Astrocyte (in vitro differentiated cells and primary cell): ENCODE measurements at regions not wholly inside any gene's neighbourhood (a gene's known extent, or its start where the extent isn't known, plus 50 kb on each side); places are given as distances from the start of the nearest gene placed in this dataset.
A peak's percentile ranks its signal among the peaks of the same experiment; 100 is the strongest.

Experiments used
- DNase-seq: peaks from one replicate; pipeline ENCODE4 v3.0.0-alpha.2; 2010; ENCODE audit warnings: low read depth
- FAIRE-seq: peaks from 2 replicates; lab custom pipeline; 2011; peaks lifted over from hg19 to GRCh38; lab: Jason Lieb, UNC
- H2AFZ ChIP-seq: 2 replicates; pipeline ENCODE4 v1.6.0; 2012; ENCODE audit warnings: low read depth, low read length, inconsistent platforms
- H3K27ac ChIP-seq: 2 replicates; pipeline ENCODE4 v1.5.1; 2011; ENCODE audit warnings: low read depth, low read length, inconsistent platforms
- H3K27me3 ChIP-seq: 2 replicates; pipeline ENCODE4 v1.6.0; 2011; ENCODE audit warnings: low read length, inconsistent platforms; ENCODE audit not compliant: insufficient read depth
- H3K36me3 ChIP-seq: 2 replicates; pipeline ENCODE4 v1.5.1; 2011; ENCODE audit warnings: low read length, inconsistent platforms; ENCODE audit not compliant: insufficient read depth
- H3K4me1 ChIP-seq: 2 replicates; pipeline ENCODE4 v1.5.1; 2011; ENCODE audit warnings: low read length, inconsistent platforms; ENCODE audit not compliant: insufficient read depth
- H3K4me2 ChIP-seq: 2 replicates; pipeline ENCODE4 v1.6.0; 2012; ENCODE audit warnings: low read length, inconsistent platforms
- H3K4me3 ChIP-seq: 2 replicates; pipeline ENCODE4 v1.5.1; 2011; ENCODE audit warnings: low read depth, mild to moderate bottlenecking, low read length, inconsistent platforms; ENCODE audit not compliant: insufficient read depth
- H3K79me2 ChIP-seq: 2 replicates; pipeline ENCODE4 v1.6.0; 2012; ENCODE audit warnings: mild to moderate bottlenecking, low read length, inconsistent platforms; ENCODE audit not compliant: insufficient read depth
- H3K9ac ChIP-seq: 2 replicates; pipeline ENCODE4 v1.6.0; 2012; ENCODE audit warnings: mild to moderate bottlenecking, low read length, inconsistent platforms
- H3K9me3 ChIP-seq: 2 replicates; pipeline ENCODE4 v1.5.1; 2012; ENCODE audit warnings: low read depth, mild to moderate bottlenecking, low read length, inconsistent platforms; ENCODE audit not compliant: insufficient read depth
- H4K20me1 ChIP-seq: 2 replicates; pipeline ENCODE4 v1.6.0; 2012; ENCODE audit warnings: low read length, inconsistent platforms; ENCODE audit not compliant: insufficient read depth
- H3K27ac Mint-ChIP-seq: one replicate; pipeline ENCODE4 v1.8.0; 2021; ENCODE audit warnings: mild to moderate bottlenecking, mixed read lengths; ENCODE audit not compliant: unreplicated experiment
- H3K27me3 Mint-ChIP-seq: one replicate; pipeline ENCODE4 v1.8.0; 2021; ENCODE audit warnings: low read depth, mixed read lengths; ENCODE audit not compliant: unreplicated experiment
- H3K36me3 Mint-ChIP-seq: one replicate; pipeline ENCODE4 v1.8.0; 2021; ENCODE audit warnings: low read depth, mixed read lengths; ENCODE audit not compliant: unreplicated experiment
- H3K4me1 Mint-ChIP-seq: one replicate; pipeline ENCODE4 v1.8.0; 2021; ENCODE audit warnings: low read depth, mixed read lengths; ENCODE audit not compliant: unreplicated experiment
- H3K4me3 Mint-ChIP-seq: one replicate; pipeline ENCODE4 v1.8.0; 2021; ENCODE audit warnings: mild to moderate bottlenecking, moderate library complexity, mixed read lengths; ENCODE audit not compliant: unreplicated experiment
- H3K9me3 Mint-ChIP-seq: one replicate; pipeline ENCODE4 v1.8.0; 2021; ENCODE audit warnings: mild to moderate bottlenecking, mixed read lengths; ENCODE audit not compliant: unreplicated experiment
- CTCF ChIP-seq: IDR thresholded peaks from 2 replicates; pipeline ENCODE4 v1.5.1; 2011; ENCODE audit warnings: low read depth, mild to moderate bottlenecking, inconsistent platforms, low read length, moderate library complexity; ENCODE audit not compliant: insufficient read depth
- EZH2 ChIP-seq: IDR thresholded peaks from 2 replicates; pipeline ENCODE4 v1.6.1; 2012; ENCODE audit warnings: mild to moderate bottlenecking, low read length, inconsistent platforms; ENCODE audit not compliant: insufficient read depth

GRCh38 chr4:111037591-111038360 is 414.9 kb upstream of the PITX2 start:
- H3K36me3 ChIP-seq: no peaks in the 10 kb centered on the region
- no peaks in the 10 kb centered on the region for H3K9me3 ChIP-seq
- H3K27me3 ChIP-seq: no peaks in the 10 kb centered on the region
- H3K27ac ChIP-seq: no peak overlapping the region
- H3K4me3 Mint-ChIP-seq: no peak overlapping the region
- no peak for FAIRE-seq
- peaks cover 25% of the 10 kb centered on the region for H3K4me1 Mint-ChIP-seq
- no peak for TF ChIP-seq EZH2
- no peak for TF ChIP-seq CTCF
- no peak overlapping the region for H3K4me3 ChIP-seq
- no peaks in the 10 kb centered on the region for H4K20me1 ChIP-seq
- no peaks in the 10 kb centered on the region for H3K4me1 ChIP-seq
- no peak overlapping the region for H3K4me2 ChIP-seq
- H2AFZ ChIP-seq: no peak overlapping the region
- DNase-seq: no peak
- peak overlapping the region; percentile 73 for H3K27ac Mint-ChIP-seq
- peaks cover 7% of the 10 kb centered on the region for H3K9me3 Mint-ChIP-seq
- no peaks in the 10 kb centered on the region for H3K27me3 Mint-ChIP-seq
- H3K36me3 Mint-ChIP-seq: peaks cover 3% of the 10 kb centered on the region
- no peaks in the 10 kb centered on the region for H3K79me2 ChIP-seq
- no peak overlapping the region for H3K9ac ChIP-seq

- H2AFZ ChIP-seq: no peak overlapping the region
- FAIRE-seq (no peak), DNase-seq (no peak)
- TF ChIP-seq EZH2 (no peak), CTCF (no peak)
- H3K4me3 ChIP-seq: no peak overlapping the region
- H3K9ac ChIP-seq: no peak overlapping the region
- no peaks in the 10 kb centered on the region for H3K9me3 ChIP-seq
- H3K4me2 ChIP-seq: no peak overlapping the region
- no peaks in the 10 kb centered on the region for H3K36me3 ChIP-seq
- no peak overlapping the region for H3K4me3 Mint-ChIP-seq
- no peaks in the 10 kb centered on the region for H3K27me3 ChIP-seq
- H3K27ac ChIP-seq: no peak overlapping the region
- H3K79me2 ChIP-seq: no peaks in the 10 kb centered on the region
- H3K4me1 ChIP-seq: no peaks in the 10 kb centered on the region
- no peaks in the 10 kb centered on the region for H3K27me3 Mint-ChIP-seq
- peaks cover 28% of the 10 kb centered on the region for H3K4me1 Mint-ChIP-seq
- peaks cover 7% of the 10 kb centered on the region for H3K9me3 Mint-ChIP-seq
- H3K36me3 Mint-ChIP-seq: peaks cover 3% of the 10 kb centered on the region
- H3K27ac Mint-ChIP-seq: peak overlapping the region; percentile 15
- no peaks in the 10 kb centered on the region for H4K20me1 ChIP-seq
Measured at GRCh38 chr4:111040904-111041303, 418.0 kb upstream of the PITX2 start.

GRCh38 chr4:111043286-111043685 is 420.4 kb upstream of the PITX2 start:
- H3K4me1 ChIP-seq: no peaks in the 10 kb centered on the region
- no peaks in the 10 kb centered on the region for H3K27me3 Mint-ChIP-seq
- no peaks in the 10 kb centered on the region for H3K79me2 ChIP-seq
- no peaks in the 10 kb centered on the region for H3K36me3 ChIP-seq
- H3K27ac Mint-ChIP-seq: no peak overlapping the region
- TF ChIP-seq EZH2: no peak
- no peak for TF ChIP-seq CTCF
- peaks cover 20% of the 10 kb centered on the region for H3K4me1 Mint-ChIP-seq
- H3K4me3 ChIP-seq: no peak overlapping the region
- H3K9me3 ChIP-seq: no peaks in the 10 kb centered on the region
- DNase-seq (no peak), FAIRE-seq (no peak)
- no peak overlapping the region for H3K4me3 Mint-ChIP-seq
- no peaks in the 10 kb centered on the region for H4K20me1 ChIP-seq
- no peaks in the 10 kb centered on the region for H3K9me3 Mint-ChIP-seq
- H3K27ac ChIP-seq: no peak overlapping the region
- no peak overlapping the region for H2AFZ ChIP-seq
- no peaks in the 10 kb centered on the region for H3K27me3 ChIP-seq
- H3K9ac ChIP-seq: no peak overlapping the region
- no peaks in the 10 kb centered on the region for H3K36me3 Mint-ChIP-seq
- no peak overlapping the region for H3K4me2 ChIP-seq
